GM21737 (cell line): ENCODE measurements at regions not wholly inside any gene's neighbourhood (a gene's known extent, or its start where the extent isn't known, plus 50 kb on each side); places are given as distances from the start of the nearest gene placed in this dataset.

Source experiments
- ATAC-seq: cut with Tn5 transposase; IDR thresholded peaks from one replicate; pipeline ENCODE4 v1.9.1; 2021; ENCODE audit warnings: mild to moderate bottlenecking, moderate library complexity; ENCODE audit not compliant: unreplicated experiment

- no peak for ATAC-seq
Observed at GRCh38 chr17:51486091-51486490, 225.7 kb downstream of the UTP18 start.

DNA sequence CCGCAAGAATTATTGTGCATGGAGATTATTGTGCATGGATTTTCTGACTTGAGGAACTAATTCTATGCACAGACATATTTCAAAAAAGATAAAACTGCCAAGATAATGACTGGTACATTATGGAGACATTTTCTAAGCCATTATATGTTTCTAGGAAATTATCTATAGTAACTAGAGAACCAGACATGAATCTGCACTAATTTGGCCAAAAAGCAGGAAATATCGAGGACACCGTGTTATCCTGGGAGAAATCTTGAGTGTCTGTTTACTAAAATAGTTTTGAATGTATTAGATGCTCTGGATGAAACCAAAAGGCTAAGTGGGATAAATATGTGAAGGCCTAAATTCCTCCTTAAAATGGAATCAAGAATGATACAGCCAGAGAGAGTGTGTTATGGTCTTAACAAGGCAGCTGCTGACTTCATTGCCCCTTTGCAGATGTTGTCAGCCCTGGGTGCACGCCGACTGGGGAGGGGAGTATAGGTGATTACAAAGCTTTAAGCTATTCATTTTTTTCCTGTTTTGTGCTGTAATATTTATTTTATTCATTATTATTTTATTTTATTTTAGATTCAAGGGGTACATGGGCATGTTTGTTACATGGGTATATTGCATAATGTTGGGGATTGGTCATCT lies 226.7 kb downstream of the UTP18 start:
- no peak for ATAC-seq

- ATAC-seq: no peak
Observed at GRCh38 chr17:51487947-51488346, 227.6 kb downstream of the UTP18 start.

DNA sequence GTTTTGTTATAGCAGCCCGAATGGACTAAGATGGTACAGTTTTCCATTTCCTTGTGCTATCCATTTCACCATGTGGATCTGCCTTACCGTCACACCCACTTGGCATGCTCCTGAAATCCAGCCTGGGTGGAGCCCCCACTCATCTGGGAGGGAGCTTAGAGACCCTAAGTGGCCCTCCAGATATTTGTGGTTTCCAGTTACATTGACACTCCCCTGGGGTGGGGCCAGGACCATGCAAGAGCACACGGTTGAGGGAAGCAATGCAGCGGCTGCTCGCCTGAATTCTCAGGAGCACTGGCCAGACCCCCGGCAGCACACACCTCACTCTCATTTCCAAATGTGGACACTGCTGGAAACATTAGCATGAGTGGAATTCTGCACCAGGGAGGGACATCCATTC lies 231.1 kb downstream of the UTP18 start:
- no peak for ATAC-seq

DNA sequence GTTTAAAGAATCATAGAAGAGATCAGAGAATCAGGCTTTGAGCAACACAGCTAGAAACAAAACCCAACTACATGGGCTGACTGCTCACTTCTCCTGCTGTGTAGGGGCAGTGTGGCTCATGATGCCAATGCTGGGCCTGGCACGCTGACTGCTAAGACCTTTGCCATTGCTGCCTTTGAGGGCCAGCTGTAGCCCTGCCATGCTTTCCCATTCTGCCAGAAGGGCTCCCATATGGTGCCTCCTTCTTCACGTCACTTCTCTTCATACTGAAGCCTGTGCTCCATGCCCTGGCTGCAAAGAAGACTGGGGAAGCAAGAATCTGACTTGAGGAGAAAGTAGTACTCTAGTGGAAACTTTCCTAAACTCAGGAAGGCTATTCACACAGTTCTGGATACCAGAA lies 232.9 kb downstream of the UTP18 start:
- ATAC-seq: no peak

DNA sequence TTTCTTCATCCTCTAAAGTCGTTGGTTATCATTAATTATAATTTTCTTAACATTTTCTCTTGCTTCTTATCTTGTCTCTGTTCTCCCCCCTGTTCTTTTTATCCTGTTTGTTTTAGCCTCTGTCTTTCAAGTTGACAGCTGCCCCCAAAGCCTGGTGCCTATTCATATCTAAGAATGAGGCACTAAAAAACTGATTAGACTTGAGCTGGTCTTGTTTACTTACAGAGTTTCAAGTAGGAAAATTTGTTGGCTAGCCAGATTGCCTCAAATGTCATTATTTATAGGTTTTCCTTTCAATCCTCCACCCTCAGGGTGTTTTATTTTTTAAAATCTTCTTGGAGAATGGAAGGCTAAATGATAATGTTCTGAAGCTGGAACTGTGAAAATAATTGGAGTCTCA lies 236.0 kb downstream of the UTP18 start:
- ATAC-seq: no peak

- ATAC-seq: no peak
Observed at GRCh38 chr17:51499897-51500296, 239.6 kb downstream of the UTP18 start.

- ATAC-seq: no peak
Observed at GRCh38 chr17:51500454-51500853, 240.1 kb downstream of the UTP18 start.

- ATAC-seq: no peak
Observed at GRCh38 chr17:51505450-51505849, 245.1 kb downstream of the UTP18 start.

- no peak for ATAC-seq
Observed at GRCh38 chr17:51507444-51507843, 247.1 kb downstream of the UTP18 start.

GRCh38 chr17:51508048-51508447 lies 247.7 kb downstream of the UTP18 start:
- no peak for ATAC-seq

GRCh38 chr17:51510940-51511339 lies 250.6 kb downstream of the UTP18 start:
- no peak for ATAC-seq

GRCh38 chr17:51512220-51512907 lies 252.0 kb downstream of the UTP18 start:
- ATAC-seq: no peak

DNA sequence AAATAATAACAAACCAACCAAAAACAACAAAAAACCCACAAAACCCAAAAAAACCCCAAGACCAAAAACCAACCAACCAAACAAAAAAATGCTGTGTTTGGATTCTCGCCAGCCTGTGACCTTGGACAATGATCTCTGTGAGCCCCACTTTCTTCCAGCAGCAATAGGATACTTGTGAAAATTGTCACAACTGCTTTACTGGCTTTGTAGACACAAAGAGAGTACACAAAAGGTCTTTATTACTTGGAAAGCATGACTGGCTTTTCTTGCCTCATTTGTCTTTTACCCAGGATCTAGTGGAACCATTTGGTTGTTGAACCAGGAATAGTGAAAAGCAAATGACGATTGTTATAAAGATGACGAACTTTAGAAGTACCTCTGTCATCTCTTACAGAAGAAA lies 256.6 kb downstream of the UTP18 start:
- ATAC-seq: no peak

- no peak for ATAC-seq
Observed at GRCh38 chr17:51524524-51524923, 264.2 kb downstream of the UTP18 start.

GRCh38 chr17:51526507-51526906 lies 266.2 kb downstream of the UTP18 start:
- ATAC-seq: no peak

DNA sequence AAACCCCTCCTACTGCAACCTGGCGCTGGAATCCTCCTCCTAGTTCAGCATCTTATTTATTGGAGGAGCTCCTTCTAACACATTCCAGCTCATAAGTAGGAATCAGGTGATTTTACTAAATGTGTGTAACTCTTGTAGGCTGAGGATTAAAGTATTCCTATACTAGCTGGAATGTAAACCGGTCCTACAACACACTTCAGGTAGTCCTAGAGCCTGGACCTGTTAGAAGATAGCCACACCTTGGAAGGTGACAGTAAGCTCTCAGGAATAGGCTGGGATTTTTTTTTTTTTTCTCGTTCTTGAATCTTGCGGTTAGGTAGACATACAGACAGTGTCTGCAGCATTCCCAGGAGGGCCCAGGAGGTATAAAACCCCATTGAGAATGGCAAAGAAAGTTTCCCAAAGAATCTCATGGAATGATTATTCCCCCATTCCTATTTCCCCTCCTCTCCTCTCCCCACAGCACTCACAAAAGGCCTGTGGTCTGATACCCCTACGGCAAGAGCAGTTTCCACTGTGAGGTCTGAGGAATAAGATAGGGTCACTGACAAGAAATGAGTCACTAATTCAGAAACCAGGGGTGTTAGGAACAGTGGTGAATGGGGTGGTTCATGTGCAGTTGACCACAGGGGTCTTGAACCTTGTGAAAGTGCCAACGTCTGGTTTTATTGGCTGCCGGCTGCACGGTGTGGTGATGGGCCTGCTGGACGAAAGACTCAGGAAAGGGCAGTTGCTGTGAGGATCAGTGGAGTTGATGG lies 267.1 kb downstream of the UTP18 start:
- no peak for ATAC-seq

GRCh38 chr17:51528111-51528510 lies 267.8 kb downstream of the UTP18 start:
- ATAC-seq: no peak

DNA sequence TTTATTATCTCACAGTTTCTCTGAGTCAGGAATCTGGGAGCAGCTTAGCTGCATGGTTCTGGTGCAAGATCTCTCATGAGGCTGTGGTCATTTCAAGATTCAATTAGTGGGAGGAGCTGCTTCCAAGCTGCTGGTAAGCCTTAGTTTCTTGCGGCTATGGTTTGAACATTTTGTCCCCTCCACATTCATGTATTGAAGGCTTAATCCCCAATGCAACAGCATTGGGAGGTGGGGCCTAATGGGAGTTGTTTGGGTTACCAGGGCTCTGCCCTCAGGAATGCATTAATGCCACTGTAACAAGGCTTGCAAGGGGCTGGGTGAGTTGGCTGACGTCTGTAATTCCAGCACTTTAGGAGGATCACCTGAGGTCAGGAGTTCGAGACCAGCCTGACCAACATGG lies 272.9 kb downstream of the UTP18 start:
- ATAC-seq: no peak

- no peak for ATAC-seq
Observed at GRCh38 chr17:51533821-51534220, 273.5 kb downstream of the UTP18 start.

DNA sequence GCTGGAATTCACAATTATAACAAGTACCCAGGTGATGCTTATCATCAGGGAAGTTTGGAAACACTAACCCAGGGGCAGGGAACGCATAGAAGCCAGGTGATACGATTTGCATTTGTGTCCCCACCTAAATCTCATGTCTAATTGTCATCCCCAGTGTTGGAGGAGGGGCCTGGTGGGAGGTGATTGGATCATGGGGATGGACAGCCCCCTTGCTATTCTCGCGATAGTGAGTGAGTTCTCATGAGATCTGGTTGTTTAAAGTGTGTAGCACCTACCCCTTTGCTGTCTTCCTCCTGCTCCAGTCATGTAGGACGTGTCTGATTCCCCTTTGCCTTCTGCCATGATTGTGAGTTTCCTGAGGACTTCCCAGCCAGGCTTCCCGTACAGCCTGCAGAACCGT lies 276.3 kb downstream of the UTP18 start:
- ATAC-seq: no peak

DNA sequence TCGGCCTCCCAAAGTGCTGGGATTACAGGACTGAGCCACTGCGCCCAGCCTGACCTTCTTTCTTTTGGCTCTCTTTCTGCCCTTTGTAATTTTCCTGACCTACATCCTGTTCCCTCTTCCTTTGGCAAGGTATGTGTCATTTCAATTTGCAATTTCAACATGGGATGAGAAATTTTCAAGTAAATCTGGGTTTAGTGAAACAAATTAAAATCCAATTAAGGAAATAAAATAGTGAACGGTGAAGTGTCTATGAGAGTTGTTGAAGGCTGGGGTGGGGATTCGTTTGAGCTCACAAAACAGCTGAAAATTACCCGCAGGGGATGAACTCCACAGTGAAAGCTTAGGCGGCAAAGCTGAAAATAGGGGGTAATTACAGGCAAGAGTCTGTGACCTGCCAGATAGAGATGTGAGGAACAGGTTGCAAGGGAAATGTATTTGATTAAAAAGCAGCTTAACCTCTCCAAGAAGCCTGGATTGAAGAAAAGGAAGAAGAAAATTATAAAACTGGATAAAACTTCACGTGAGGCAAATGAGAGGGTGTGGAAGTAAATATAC lies 277.7 kb downstream of the UTP18 start:
- no peak for ATAC-seq
